Motor neuron (in vitro differentiated cells): ENCODE measurements at regions not wholly inside any gene's neighbourhood (a gene's known extent, or its start where the extent isn't known, plus 50 kb on each side); places are given as distances from the start of the nearest gene placed in this dataset.
A peak's percentile ranks its signal among the peaks of the same experiment; 100 is the strongest.

ENCODE experiments used
- ATAC-seq, 8 experiments: fragments of 200-7000 bp; cut with Tn5 transposase; replicated peaks in 6 of 8; 2 replicates each; pipeline ENCODE4 v1.8.0; 2021; ENCODE audit warnings: mild to moderate bottlenecking in 8 of 8, moderate library complexity in 8 of 8
- H3K27ac ChIP-seq, 2 donors: fragments of 250-450 bp; sonication (Bioruptor Pico); 2 replicates each; pipeline ENCODE4 v1.9.0; 2021; ENCODE audit warnings: antibody characterized with exemption in 2 of 2, mild to moderate bottlenecking in 2 of 2, moderate library complexity in 1 of 2
- H3K4me1 ChIP-seq, 2 donors: fragments of 250-450 bp; sonication (Bioruptor Pico); replicated peaks in 1 of 2; 2 replicates each; pipeline ENCODE4 v1.6.1; 2021; ENCODE audit warnings: antibody characterized with exemption in 2 of 2, mild to moderate bottlenecking in 2 of 2, moderate library complexity in 1 of 2
- H3K4me3 ChIP-seq, 5 donors: fragments of 250-450 bp; sonication (Bioruptor Pico); 2 replicates each; pipeline ENCODE4 v1.9.0; 2021; ENCODE audit warnings: antibody characterized with exemption in 5 of 5, mild to moderate bottlenecking in 5 of 5, moderate library complexity in 4 of 5
- WGBS, 10 experiments: fragments of 450-650 bp; shearing (Covaris generic); methylation state at CpG; one replicate each; pipeline ENCODE4 v1.0.0; 2022; 5-methylcytosine and 5-hydroxymethylcytosine counted together
- in situ Hi-C, 9 experiments: fragments of 400-800 bp; cut with MboI; loops; one replicate each; pipeline ENCODE4 v1.15.0; 2021; ENCODE audit warnings: low sequenced_read_pairs in 9 of 9, low pct_unique_long_range_greater_than_20kb in 2 of 9; ENCODE audit not compliant: unreplicated experiment in 9 of 9

- WGBS, 10 experiments: 45 to 100% (median 73%) methylated on average over 3 to 10 of the region's 10 CpGs
- in situ Hi-C loops: no loop called here
- Histone ChIP-seq H3K27ac (no peak overlapping the region), H3K4me3 (no peak overlapping the region), H3K4me1 (no peaks in the 10 kb centered on the region)
- ATAC-seq: no peak
Observed at GRCh38 chr13:37944081-37944868, 74.7 kb upstream of the TRPC4 start.

GRCh38 chr13:37942929-37943328 lies 73.4 kb upstream of the TRPC4 start:
- in situ Hi-C loops: no loop called here
- Histone ChIP-seq H3K27ac (no peak overlapping the region), H3K4me3 (no peak overlapping the region), H3K4me1 (no peaks in the 10 kb centered on the region)
- no peak for ATAC-seq

- 83 to 100% (median 90%) methylated on average over 1 to 11 of the region's 25 CpGs; no CpG with 5 or more reads in 3 of the 10 experiments for WGBS, 10 experiments
- ATAC-seq: no peak
- H3K27ac ChIP-seq: no peak overlapping the region
- H3K4me1 ChIP-seq: no peaks in the 10 kb centered on the region
- in situ Hi-C loops: no loop called here
- H3K4me3 ChIP-seq: no peak overlapping the region
Observed at GRCh38 chr13:37934339-37935191, 65.0 kb upstream of the TRPC4 start.

GRCh38 chr13:37929308-37929707 lies 59.7 kb upstream of the TRPC4 start:
- Histone ChIP-seq H3K4me1 (no peaks in the 10 kb centered on the region), H3K27ac (no peak overlapping the region), H3K4me3 (no peak overlapping the region)
- in situ Hi-C loops: no loop called here
- peak in 5 of 8 experiments; percentile 13 to 87 (median 36) for ATAC-seq
- 0 to 100% (median 73%) methylated on average over 1 to 4 of the region's 4 CpGs for WGBS, 10 experiments

- H3K27ac ChIP-seq: no peak overlapping the region
- no peaks in the 10 kb centered on the region for H3K4me1 ChIP-seq
- in situ Hi-C loops: no loop called here
- no peak for ATAC-seq
- H3K4me3 ChIP-seq: no peak overlapping the region
- 37 to 93% (median 75%) methylated on average over 2 to 4 of the region's 4 CpGs for WGBS, 10 experiments
Observed at GRCh38 chr13:37927561-37927960, 58.0 kb upstream of the TRPC4 start.

GRCh38 chr13:37925878-37926473 lies 56.4 kb upstream of the TRPC4 start:
- ATAC-seq: no peak
- H3K27ac ChIP-seq: no peak overlapping the region
- in situ Hi-C loops: no loop called here
- no peaks in the 10 kb centered on the region for H3K4me1 ChIP-seq
- 66 to 100% (median 89%) methylated on average over 1 to 7 of the region's 7 CpGs for WGBS, 10 experiments
- H3K4me3 ChIP-seq: no peak overlapping the region

- no peak overlapping the region for H3K27ac ChIP-seq
- no peak overlapping the region for H3K4me3 ChIP-seq
- peaks cover 7 to 11% of the 10 kb centered on the region in 2 donors for H3K4me1 ChIP-seq
- no peak for ATAC-seq
- in situ Hi-C loops: no loop called here
Observed at GRCh38 chr13:37923236-37923635, 53.7 kb upstream of the TRPC4 start.

GRCh38 chr13:37919329-37919880 lies 49.8 kb upstream of the TRPC4 start:
- peak in 1 of 8 experiments; percentile 20 for ATAC-seq
- H3K4me3 ChIP-seq: no peak overlapping the region
- H3K4me1 ChIP-seq: peaks cover 14 to 18% of the 10 kb centered on the region in 2 donors
- 32 to 100% (median 70%) methylated on average over 1 to 4 of the region's 4 CpGs for WGBS, 10 experiments
- in situ Hi-C loops: no loop called here
- no peak overlapping the region for H3K27ac ChIP-seq
